NCI-H1105 treated with DMSO at 0.1 percent for 48 hours (cell line): ENCODE measurements at regions not wholly inside any gene's neighbourhood (a gene's known extent, or its start where the extent isn't known, plus 50 kb on each side); places are given as distances from the start of the nearest gene placed in this dataset.
"Not testable (repeated sequence)": the region's sequence is repeated elsewhere in the genome, so short reads cannot be mapped to it uniquely, and the experiment has no call there.

Source experiments
- DNase-seq: peaks from one replicate; lab custom pipeline; 2025; lab: John Stamatoyannopoulos, UW

- no peak for DNase-seq
Observed at GRCh38 chr6:78505178-78505577, 362.2 kb upstream of the IRAK1BP1 start.

GRCh38 chr6:78511009-78511408, 356.3 kb upstream of the IRAK1BP1 start:
- no peak for DNase-seq

- no peak for DNase-seq
Observed at GRCh38 chr6:78513856-78514255, 353.5 kb upstream of the IRAK1BP1 start.

- no peak for DNase-seq
Observed at GRCh38 chr6:78515271-78515670, 352.1 kb upstream of the IRAK1BP1 start.

GRCh38 chr6:78517399-78517798, 350.0 kb upstream of the IRAK1BP1 start:
- no peak for DNase-seq

- no peak for DNase-seq
Observed at GRCh38 chr6:78523622-78524021, 343.7 kb upstream of the IRAK1BP1 start.

- DNase-seq: no peak
Observed at GRCh38 chr6:78525976-78526375, 341.4 kb upstream of the IRAK1BP1 start.

GRCh38 chr6:78526432-78526831, 340.9 kb upstream of the IRAK1BP1 start:
- DNase-seq: no peak

- no peak for DNase-seq
Observed at GRCh38 chr6:78528926-78529325, 338.4 kb upstream of the IRAK1BP1 start.

- DNase-seq: no peak
Observed at GRCh38 chr6:78530208-78530607, 337.1 kb upstream of the IRAK1BP1 start.

- DNase-seq: no peak
Observed at GRCh38 chr6:78533426-78533825, 333.9 kb upstream of the IRAK1BP1 start.

- DNase-seq: no peak
Observed at GRCh38 chr6:78533876-78534275, 333.5 kb upstream of the IRAK1BP1 start.

GRCh38 chr6:78538002-78538401, 329.3 kb upstream of the IRAK1BP1 start:
- DNase-seq: no peak

- DNase-seq: not testable (repeated sequence)
Observed at GRCh38 chr6:78547636-78548035, 319.7 kb upstream of the IRAK1BP1 start.

- no peak for DNase-seq
Observed at GRCh38 chr6:78551361-78551760, 316.0 kb upstream of the IRAK1BP1 start.

- DNase-seq: no peak
Observed at GRCh38 chr6:78552435-78552834, 314.9 kb upstream of the IRAK1BP1 start.

GRCh38 chr6:78554341-78554740, 313.0 kb upstream of the IRAK1BP1 start:
- no peak for DNase-seq

- DNase-seq: no peak
Observed at GRCh38 chr6:78559056-78559455, 308.3 kb upstream of the IRAK1BP1 start.

- DNase-seq: no peak
Observed at GRCh38 chr6:78561015-78561414, 306.3 kb upstream of the IRAK1BP1 start.

- no peak for DNase-seq
Observed at GRCh38 chr6:78565997-78566396, 301.4 kb upstream of the IRAK1BP1 start.

GRCh38 chr6:78570044-78570443, 297.3 kb upstream of the IRAK1BP1 start:
- no peak for DNase-seq

- DNase-seq: no peak
Observed at GRCh38 chr6:78577585-78577984, 289.8 kb upstream of the IRAK1BP1 start.

GRCh38 chr6:78578430-78578829, 288.9 kb upstream of the IRAK1BP1 start:
- DNase-seq: no peak

GRCh38 chr6:78580923-78581322, 286.4 kb upstream of the IRAK1BP1 start:
- DNase-seq: no peak

GRCh38 chr6:78583079-78583478, 284.3 kb upstream of the IRAK1BP1 start:
- DNase-seq: no peak
